Activated CD4-positive, CD25-positive, alpha-beta regulatory T cell treated with anti-CD3 and anti-CD28 coated beads, Interleukin-2, amount 50 U/mL, for 16 hours (primary cell): ENCODE measurements at regions not wholly inside any gene's neighbourhood (a gene's known extent, or its start where the extent isn't known, plus 50 kb on each side); places are given as distances from the start of the nearest gene placed in this dataset.

Experiments used
- DNase-seq: peaks from one replicate; pipeline ENCODE4 v3.0.0-alpha.2; 2020; ENCODE audit warnings: low read depth, low spot score

- no peak for DNase-seq
Measured at GRCh38 chr9:18346745-18347144, 127.2 kb upstream of the ADAMTSL1 start.

DNA sequence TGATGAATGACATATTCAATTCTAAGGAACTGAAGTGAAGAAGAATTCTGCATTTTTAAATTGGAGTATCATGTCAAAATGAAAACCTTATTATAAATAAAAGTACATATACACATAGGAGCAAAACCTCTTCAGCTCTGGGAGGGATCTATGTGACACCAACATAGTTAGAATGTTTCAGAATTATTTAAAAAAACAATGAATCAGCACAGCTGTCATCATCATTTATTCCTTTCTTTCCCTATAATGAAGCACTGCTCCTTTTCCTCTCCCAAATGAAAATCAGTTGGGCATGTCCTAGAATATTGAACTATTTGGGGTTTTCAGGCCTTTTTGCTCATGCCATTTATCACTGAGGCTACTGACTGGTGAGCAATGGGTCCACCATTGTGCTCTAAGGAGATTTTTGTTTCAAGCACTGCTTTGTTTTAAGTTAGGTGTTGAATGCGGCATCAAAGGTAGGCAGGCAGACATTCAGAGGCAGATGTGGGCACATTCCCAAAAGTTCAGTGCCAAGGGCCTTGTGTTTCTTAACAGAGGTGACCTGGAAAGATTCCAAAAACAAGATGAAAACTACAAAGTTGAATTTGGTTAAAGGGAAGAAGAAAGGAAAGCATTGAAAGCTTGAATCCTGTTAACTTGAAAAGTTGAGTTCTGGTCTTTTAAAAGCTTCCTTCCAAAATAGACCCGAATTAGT is 126.4 kb upstream of the ADAMTSL1 start:
- DNase-seq: no peak

DNA sequence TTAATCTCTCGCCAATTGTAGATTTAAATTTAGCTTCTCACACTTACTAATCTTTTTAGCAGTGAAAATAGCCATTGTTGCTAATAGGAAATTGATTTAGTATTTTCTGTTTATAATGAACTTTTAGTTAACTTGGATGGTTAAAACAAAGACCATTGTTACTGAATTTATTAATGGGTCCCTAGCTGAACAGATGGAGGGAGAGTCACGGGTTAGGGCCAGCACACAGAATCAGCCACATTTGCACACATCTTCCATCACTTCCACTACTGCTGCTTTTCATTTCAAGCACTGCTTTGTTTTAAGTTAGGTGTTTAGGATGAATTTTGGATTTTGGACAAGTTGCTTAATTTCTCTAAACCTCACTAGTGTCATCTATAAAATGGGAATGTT is 125.9 kb upstream of the ADAMTSL1 start:
- DNase-seq: no peak

DNA sequence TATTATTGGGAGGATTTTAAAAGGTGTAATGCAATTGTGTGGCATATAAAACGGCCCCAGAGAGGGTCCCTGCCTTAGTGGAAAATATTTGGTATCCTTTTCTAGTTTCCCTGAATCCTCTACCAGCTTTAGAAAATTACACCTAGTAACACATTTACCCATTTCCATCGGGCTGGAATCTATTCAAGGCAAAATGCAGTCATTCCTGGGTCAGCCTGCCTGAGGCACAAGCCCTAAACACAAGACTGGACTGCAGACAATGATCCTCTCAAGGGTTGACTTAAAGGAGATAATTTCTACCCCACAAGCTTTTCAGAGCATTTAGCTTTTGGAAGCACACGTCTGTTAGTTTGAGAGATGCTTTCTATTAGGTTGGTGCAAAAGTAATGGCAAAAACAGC is 124.4 kb upstream of the ADAMTSL1 start:
- no peak for DNase-seq

DNA sequence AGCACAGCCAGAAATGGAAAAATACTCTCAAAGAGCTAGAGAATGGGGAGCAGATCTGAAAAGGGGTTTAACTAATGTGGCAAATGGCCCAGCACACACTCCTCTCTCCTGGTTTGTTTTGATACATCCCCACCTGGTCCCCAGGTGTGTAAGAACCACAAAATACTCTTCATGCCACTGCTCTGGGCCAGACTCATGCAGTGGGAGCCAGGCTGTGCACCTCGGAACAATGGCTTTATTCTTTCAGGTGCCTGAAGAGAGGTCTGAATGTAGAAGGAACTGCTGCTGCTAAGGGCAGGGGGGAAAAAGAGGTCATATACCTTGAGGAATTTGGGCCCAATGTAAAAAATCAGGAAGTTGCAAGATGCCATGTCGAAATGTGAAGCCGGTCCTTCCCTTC is 123.9 kb upstream of the ADAMTSL1 start:
- DNase-seq: no peak

DNA sequence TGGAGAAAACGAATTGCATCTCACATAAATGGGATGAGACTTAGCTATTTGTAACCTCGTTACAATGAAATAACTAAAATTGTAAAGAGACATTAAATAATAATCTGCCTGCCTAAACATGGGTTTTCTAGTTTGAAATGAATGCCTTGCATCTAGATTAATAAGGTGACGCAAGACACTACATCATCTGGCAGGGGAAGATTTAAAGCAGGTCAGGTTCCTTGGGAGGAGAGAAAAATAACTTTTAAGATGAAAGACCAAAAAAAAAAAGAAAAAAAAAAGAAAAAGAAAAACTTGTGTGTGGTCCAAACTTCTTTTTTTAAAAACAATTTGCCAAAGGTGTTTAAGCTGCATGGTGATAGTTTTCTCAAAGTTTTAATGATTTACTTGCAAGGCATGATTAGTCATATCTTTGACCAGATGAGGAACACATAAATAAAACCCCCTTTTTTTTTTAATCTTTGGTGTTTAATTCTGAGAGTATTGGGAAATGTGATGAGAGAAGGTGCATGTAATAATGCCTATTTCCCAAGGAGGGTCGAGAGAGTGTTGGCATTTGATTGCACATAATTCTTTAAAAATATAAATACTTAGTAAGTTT is 122.9 kb upstream of the ADAMTSL1 start:
- DNase-seq: no peak

GRCh38 chr9:18352711-18353110 is 121.2 kb upstream of the ADAMTSL1 start:
- no peak for DNase-seq

DNA sequence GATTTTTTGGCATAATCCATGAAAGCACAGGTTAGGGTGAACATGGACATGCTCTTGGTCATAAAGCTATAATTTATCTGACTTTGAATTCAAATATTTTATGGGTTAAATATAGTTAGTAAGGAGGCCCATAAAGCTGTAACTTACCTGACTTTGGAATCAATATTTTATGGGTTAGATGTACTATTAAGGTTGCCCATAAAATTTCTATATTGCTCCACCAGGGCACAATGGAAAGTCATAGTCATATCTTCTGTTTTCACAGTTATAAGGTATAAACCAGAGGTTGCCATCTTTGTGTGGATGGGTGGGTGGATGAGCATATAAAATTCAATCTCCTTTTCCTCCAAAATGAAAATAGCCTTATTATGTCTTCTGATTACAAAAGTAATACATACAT is 120.5 kb upstream of the ADAMTSL1 start:
- no peak for DNase-seq

DNA sequence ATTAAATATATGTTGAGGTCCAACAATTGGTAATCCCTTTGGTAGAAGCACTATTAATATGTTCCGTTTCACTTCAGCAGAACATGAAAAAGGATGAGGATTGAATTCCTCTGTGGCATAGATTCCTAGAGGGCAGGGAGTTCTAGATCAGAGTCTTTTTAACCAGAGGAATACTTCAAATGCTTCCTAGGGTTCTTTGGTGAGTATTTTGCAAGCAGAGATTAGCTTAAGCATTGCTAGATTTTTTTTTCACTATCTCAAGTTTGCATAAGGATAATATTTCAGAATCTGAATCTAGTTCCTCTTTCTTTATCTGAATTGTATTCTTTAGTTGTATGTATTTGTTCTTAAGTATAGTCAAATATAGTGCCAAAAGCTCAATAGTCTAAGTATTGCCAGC is 116.6 kb upstream of the ADAMTSL1 start:
- DNase-seq: no peak

DNA sequence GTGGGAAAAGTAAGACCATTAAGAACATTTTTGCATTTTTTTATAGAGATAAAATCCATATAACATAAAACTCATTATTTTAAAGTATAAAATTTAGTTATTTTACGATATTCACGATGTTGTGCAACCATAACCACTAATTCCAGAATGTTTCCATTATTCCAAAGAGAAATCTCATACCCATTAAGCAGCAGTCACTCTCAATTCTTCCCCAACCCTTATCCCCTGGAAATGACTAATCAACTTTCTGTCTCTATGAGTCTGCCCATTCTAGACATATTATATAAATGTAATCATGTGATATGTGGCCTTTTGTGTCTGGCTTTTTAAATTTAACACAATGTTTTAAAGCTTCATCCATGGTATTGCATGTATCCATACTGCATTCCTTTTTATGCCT is 115.6 kb upstream of the ADAMTSL1 start:
- no peak for DNase-seq

DNA sequence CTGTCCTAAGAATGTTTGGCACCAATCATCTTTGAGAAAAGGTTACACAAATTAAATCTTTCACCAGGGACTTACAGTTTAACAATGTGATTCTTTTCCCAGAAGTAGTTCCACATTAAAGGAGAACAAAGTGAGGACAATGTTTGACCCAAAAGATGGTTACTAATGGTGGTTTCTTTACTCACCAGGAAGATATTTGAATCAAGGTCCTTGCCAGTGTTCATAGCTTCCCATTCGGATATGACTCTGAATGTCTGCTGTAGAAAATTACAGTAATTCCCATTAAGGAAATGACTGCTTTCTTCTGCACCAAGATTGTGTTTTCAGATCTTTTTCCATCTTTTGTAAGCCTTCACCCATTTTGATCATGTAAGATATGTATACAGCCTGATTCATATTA is 114.6 kb upstream of the ADAMTSL1 start:
- DNase-seq: no peak

DNA sequence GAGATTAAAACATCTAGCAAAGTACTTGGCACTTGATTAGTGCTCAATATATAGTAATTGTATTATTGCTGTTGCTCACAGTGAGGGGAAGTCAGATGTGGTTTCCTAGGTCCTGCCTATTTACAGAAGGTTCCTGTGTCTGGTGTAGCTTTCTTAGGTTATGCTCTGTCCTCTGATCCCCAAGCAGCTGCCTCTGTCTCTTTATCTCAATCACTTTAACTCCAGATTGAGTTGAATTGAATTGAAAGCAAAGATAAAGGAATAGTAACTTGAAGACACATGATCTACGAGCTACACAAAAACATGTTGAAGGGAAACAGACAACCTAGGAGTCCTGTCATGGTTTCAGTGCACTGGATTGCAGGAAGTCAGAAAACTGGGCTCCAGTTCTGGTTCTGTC is 113.9 kb upstream of the ADAMTSL1 start:
- DNase-seq: no peak

- no peak for DNase-seq
Measured at GRCh38 chr9:18361646-18362045, 112.3 kb upstream of the ADAMTSL1 start.

- no peak for DNase-seq
Measured at GRCh38 chr9:18362166-18362565, 111.8 kb upstream of the ADAMTSL1 start.

- no peak for DNase-seq
Measured at GRCh38 chr9:18362901-18363685, 110.9 kb upstream of the ADAMTSL1 start.

DNA sequence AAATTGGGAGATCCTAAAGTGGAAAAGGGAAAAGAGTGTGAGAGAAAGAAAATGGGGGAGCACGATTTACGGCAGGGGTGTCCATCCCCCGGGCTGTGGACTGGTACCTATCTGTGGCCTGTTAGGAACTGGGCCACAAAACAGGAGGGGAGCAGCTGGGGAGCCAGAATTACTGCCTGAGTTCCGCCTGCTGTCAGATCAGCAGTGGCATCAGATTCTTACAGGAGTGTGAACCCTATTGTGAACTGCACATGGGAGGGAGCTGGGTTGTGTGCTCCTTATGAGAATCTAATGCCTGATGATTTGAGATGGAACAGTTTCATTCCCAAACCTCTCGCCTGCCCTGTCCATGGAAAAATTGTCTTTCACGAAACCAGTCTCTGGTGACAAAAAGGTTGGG is 108.3 kb upstream of the ADAMTSL1 start:
- no peak for DNase-seq

GRCh38 chr9:18366184-18366583 is 107.8 kb upstream of the ADAMTSL1 start:
- no peak for DNase-seq

- DNase-seq: no peak
Measured at GRCh38 chr9:18368206-18368605, 105.7 kb upstream of the ADAMTSL1 start.

DNA sequence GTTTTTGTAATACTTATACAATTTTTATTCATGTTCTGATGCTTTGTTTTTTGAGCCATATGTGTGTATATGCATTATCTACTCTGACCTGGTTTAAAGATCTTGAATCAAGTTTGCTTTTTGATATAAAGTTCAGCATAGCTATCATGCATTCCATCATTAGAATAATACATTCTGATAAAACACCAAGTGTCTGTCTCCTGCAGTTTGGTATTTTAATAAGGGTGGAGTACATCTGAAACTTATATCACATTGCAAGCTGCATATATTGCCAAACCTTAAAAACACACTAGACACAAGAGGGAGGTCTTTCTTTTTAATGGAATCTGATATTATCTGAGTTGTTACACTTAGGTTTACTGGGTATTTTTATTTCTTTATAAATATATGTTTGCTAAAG is 102.8 kb upstream of the ADAMTSL1 start:
- DNase-seq: no peak

- DNase-seq: no peak
Measured at GRCh38 chr9:18371621-18372020, 102.3 kb upstream of the ADAMTSL1 start.

DNA sequence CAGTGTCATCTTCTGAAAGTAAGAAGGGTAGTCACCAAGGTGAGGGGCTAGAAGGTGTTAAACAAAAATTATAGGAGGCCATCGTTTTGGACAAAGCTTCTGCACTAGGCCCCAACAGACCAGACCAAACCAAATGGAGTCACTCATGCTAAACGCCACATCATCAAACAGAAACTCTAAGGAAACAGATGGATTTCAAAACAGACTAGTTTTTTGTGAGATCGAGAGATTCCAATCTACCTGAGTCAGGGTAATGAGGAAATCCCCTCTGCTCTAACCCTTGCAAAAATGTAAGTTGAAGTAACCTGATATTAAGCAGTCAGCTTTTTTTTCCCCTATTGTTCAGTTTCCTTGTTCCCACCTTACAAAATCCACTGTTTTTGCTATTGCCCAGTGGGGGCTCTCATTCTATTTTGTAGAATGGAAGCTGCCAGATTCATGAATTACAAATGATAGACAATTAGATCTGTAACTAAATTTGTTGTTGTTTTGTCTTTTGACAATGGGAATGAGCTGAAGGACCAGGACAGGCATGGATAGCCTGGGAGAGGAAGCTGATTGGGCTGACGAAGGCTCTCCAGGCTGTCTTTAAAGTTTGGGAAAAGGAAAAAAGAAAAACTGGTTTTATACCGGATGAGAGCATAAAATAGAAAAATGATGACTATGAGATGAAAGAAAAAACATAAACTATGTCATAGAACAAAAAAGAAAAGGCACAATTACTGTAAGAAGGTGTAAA is 94.7 kb upstream of the ADAMTSL1 start:
- DNase-seq: no peak

DNA sequence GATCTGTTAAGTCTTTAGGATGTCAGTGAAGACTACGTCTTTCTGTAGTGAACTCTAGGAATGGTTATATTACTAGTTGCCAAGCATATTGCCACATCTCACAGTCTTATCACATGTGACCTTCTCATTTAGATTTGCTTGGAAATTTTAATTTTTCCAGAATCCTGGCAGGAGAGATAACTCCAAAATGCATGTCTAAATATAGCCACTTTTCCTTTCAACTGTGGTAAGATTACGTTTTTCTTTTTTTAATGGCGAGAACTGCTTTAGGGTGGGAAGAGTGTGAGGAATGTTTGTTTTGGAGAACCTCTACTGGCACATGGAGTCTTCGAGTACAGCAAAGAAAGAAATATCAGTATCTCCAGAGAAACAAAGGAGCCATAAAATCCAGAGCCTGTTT is 91.7 kb upstream of the ADAMTSL1 start:
- DNase-seq: no peak
